ENCODE measurements at regions not wholly inside any gene's neighbourhood (a gene's known extent, or its start where the extent isn't known, plus 50 kb on each side); places are given as distances from the start of the nearest gene placed in this dataset.
"Not testable (repeated sequence)": the region's sequence is repeated elsewhere in the genome, so short reads cannot be mapped to it uniquely, and the experiment has no call there.

- H3K9me2 ChIP-seq (replicated peaks; ENCODE audit: control insufficient read depth, low read length); H3F3A ChIP-seq (ENCODE audit: control insufficient read depth, insufficient read depth); H3K79me2 ChIP-seq (ENCODE audit: control insufficient read depth, low read length); H3K9me3 ChIP-seq (ENCODE audit: control insufficient read depth, insufficient read depth, low read length); H3K36me3 ChIP-seq (ENCODE audit: control insufficient read depth, low read length); H3K27me3 ChIP-seq (ENCODE audit: control insufficient read depth, low read length); H4K20me1 ChIP-seq (ENCODE audit: control insufficient read depth, insufficient read depth, low read depth, low read length): not testable (repeated sequence)
- peak overlapping the region; percentile 54; the same call in 1 of the 2 replicates for H3K27ac ChIP-seq (ENCODE audit: low read depth, low read length)
- peak overlapping the region; percentile 61 for H3K4me2 ChIP-seq (ENCODE audit: low read length)
- TF ChIP-seq CTCF (IDR thresholded peaks at IDR 0.05; ENCODE audit: low read depth, low read length, poor library complexity, severe bottlenecking), result peak; percentile 37
- H3K4me3 ChIP-seq (ENCODE audit: low read length), result peak overlapping the region; percentile 37
- H3K4me1 ChIP-seq (ENCODE audit: control insufficient read depth, low read length), result peaks cover 27% of the 10 kb centered on the region
Measured at GRCh38 chr17:64797746-64798488, 121.4 kb downstream of the LRRC37A3 start.

DNA sequence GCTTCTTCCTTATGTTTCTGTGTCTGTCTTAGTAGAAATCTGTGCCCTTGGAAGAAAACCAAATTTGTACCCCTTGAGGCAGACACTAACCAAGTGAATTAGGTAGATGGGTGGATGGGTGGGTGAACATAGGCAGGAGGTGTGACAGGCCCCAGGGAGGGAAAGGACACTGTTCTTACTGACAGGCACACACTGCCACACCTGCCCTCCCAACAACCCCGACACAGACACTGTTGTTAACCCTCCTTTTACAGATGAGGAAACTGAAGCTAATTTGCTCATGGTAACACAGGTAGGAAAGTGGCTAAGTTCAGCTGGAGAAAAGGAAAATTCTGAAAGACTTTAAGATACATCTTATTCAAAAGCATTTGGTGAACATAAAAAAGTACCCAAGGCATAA, 123.9 kb downstream of the LRRC37A3 start:
- not testable (repeated sequence) for H4K20me1 ChIP-seq (ENCODE audit: control insufficient read depth, insufficient read depth, low read depth, low read length); H3K27ac ChIP-seq (ENCODE audit: low read depth, low read length); H3K79me2 ChIP-seq (ENCODE audit: control insufficient read depth, low read length); H3K36me3 ChIP-seq (ENCODE audit: control insufficient read depth, low read length); H3K4me3 ChIP-seq (ENCODE audit: low read length); H3K9me2 ChIP-seq (replicated peaks; ENCODE audit: control insufficient read depth, low read length); H3K9me3 ChIP-seq (ENCODE audit: control insufficient read depth, insufficient read depth, low read length); H3K4me2 ChIP-seq (ENCODE audit: low read length); H3F3A ChIP-seq (ENCODE audit: control insufficient read depth, insufficient read depth); H3K27me3 ChIP-seq (ENCODE audit: control insufficient read depth, low read length)
- peaks cover 29% of the 10 kb centered on the region for H3K4me1 ChIP-seq (ENCODE audit: control insufficient read depth, low read length)

GRCh38 chr17:64794548-64795274, 124.6 kb downstream of the LRRC37A3 start:
- H3K36me3 ChIP-seq (ENCODE audit: control insufficient read depth, low read length); H3K27ac ChIP-seq (ENCODE audit: low read depth, low read length); H3K4me2 ChIP-seq (ENCODE audit: low read length): not testable (repeated sequence)

DNA sequence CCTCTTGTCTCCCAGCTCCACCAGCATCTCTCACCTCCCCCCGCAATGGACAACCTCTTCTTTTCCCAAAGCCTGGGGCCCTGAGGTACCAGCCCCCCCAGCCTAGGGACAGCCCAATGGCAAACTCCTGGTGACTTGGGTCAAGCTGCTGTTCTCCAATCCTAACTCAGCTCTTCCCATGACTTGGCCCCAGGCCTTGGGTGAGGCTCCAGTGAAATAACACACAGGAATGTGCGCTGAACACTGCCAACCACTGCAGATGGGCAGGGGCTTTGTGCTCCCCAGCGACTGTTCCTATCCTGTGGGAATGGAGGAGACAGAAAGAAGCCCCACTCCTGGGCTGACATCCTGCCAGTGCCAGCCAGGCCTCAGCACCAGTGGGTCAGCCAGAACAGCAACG, 125.2 kb downstream of the LRRC37A3 start:
- peaks cover 22% of the 10 kb centered on the region for H3K4me1 ChIP-seq (ENCODE audit: control insufficient read depth, low read length)
- not testable (repeated sequence) for H3K9me2 ChIP-seq (replicated peaks; ENCODE audit: control insufficient read depth, low read length); H3K4me2 ChIP-seq (ENCODE audit: low read length); H3F3A ChIP-seq (ENCODE audit: control insufficient read depth, insufficient read depth); H3K79me2 ChIP-seq (ENCODE audit: control insufficient read depth, low read length); H3K9me3 ChIP-seq (ENCODE audit: control insufficient read depth, insufficient read depth, low read length); H3K36me3 ChIP-seq (ENCODE audit: control insufficient read depth, low read length); H3K27me3 ChIP-seq (ENCODE audit: control insufficient read depth, low read length); H3K27ac ChIP-seq (ENCODE audit: low read depth, low read length); H4K20me1 ChIP-seq (ENCODE audit: control insufficient read depth, insufficient read depth, low read depth, low read length); H3K4me3 ChIP-seq (ENCODE audit: low read length)

More at GRCh38 chr17:64794548-64795274, 124.6 kb downstream of the LRRC37A3 start:
- not testable (repeated sequence) for H3K9me3 ChIP-seq (ENCODE audit: control insufficient read depth, insufficient read depth, low read length); H3K27me3 ChIP-seq (ENCODE audit: control insufficient read depth, low read length); H3K4me3 ChIP-seq (ENCODE audit: low read length); H3K79me2 ChIP-seq (ENCODE audit: control insufficient read depth, low read length); H4K20me1 ChIP-seq (ENCODE audit: control insufficient read depth, insufficient read depth, low read depth, low read length); H3K9me2 ChIP-seq (replicated peaks; ENCODE audit: control insufficient read depth, low read length); H3F3A ChIP-seq (ENCODE audit: control insufficient read depth, insufficient read depth)
- peaks cover 28% of the 10 kb centered on the region for H3K4me1 ChIP-seq (ENCODE audit: control insufficient read depth, low read length)

- H3K9me2 ChIP-seq (replicated peaks; ENCODE audit: control insufficient read depth, low read length); H3K9me3 ChIP-seq (ENCODE audit: control insufficient read depth, insufficient read depth, low read length); H3K27ac ChIP-seq (ENCODE audit: low read depth, low read length); H3K27me3 ChIP-seq (ENCODE audit: control insufficient read depth, low read length); H3K79me2 ChIP-seq (ENCODE audit: control insufficient read depth, low read length); H3F3A ChIP-seq (ENCODE audit: control insufficient read depth, insufficient read depth); H3K36me3 ChIP-seq (ENCODE audit: control insufficient read depth, low read length); H3K4me3 ChIP-seq (ENCODE audit: low read length); H4K20me1 ChIP-seq (ENCODE audit: control insufficient read depth, insufficient read depth, low read depth, low read length); H3K4me2 ChIP-seq (ENCODE audit: low read length): not testable (repeated sequence)
- H3K4me1 ChIP-seq (ENCODE audit: control insufficient read depth, low read length), result peaks cover 11% of the 10 kb centered on the region
Measured at GRCh38 chr17:64792793-64793575, 126.3 kb downstream of the LRRC37A3 start.

GRCh38 chr17:64792276-64792675, 127.0 kb downstream of the LRRC37A3 start:
- H3K27ac ChIP-seq (ENCODE audit: low read depth, low read length); H3K79me2 ChIP-seq (ENCODE audit: control insufficient read depth, low read length); H3K9me2 ChIP-seq (replicated peaks; ENCODE audit: control insufficient read depth, low read length); H3K27me3 ChIP-seq (ENCODE audit: control insufficient read depth, low read length); H3F3A ChIP-seq (ENCODE audit: control insufficient read depth, insufficient read depth); H3K36me3 ChIP-seq (ENCODE audit: control insufficient read depth, low read length); H3K4me3 ChIP-seq (ENCODE audit: low read length); H3K4me2 ChIP-seq (ENCODE audit: low read length); H3K4me1 ChIP-seq (ENCODE audit: control insufficient read depth, low read length); H4K20me1 ChIP-seq (ENCODE audit: control insufficient read depth, insufficient read depth, low read depth, low read length); H3K9me3 ChIP-seq (ENCODE audit: control insufficient read depth, insufficient read depth, low read length): not testable (repeated sequence)

DNA sequence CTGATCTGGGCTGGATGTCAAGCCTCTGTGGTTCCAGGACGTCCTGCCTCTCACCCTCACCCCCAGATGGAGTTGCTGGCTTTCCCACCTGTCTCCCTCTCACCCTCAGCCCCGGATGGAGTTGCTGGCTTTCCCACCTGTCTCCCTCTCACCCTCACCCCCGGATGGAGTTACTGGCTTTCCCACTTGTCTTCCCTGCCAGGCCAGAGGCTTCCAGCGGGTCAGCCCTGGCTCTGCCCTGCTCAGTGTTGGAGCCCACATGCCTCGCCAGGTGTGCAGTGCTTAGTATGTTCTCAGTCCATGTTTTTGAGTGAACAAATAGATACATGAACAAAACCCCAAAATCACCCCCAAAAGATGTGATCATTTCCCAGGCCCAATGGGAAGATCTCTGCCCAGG, 127.6 kb downstream of the LRRC37A3 start:
- not testable (repeated sequence) for H3K4me2 ChIP-seq (ENCODE audit: low read length); H3K36me3 ChIP-seq (ENCODE audit: control insufficient read depth, low read length); H3K27ac ChIP-seq (ENCODE audit: low read depth, low read length); H3K27me3 ChIP-seq (ENCODE audit: control insufficient read depth, low read length); H3K4me3 ChIP-seq (ENCODE audit: low read length); H3K79me2 ChIP-seq (ENCODE audit: control insufficient read depth, low read length); H3K9me3 ChIP-seq (ENCODE audit: control insufficient read depth, insufficient read depth, low read length); H3F3A ChIP-seq (ENCODE audit: control insufficient read depth, insufficient read depth); H4K20me1 ChIP-seq (ENCODE audit: control insufficient read depth, insufficient read depth, low read depth, low read length); H3K9me2 ChIP-seq (replicated peaks; ENCODE audit: control insufficient read depth, low read length); H3K4me1 ChIP-seq (ENCODE audit: control insufficient read depth, low read length)
